ENCODE measurements at regions not wholly inside any gene's neighbourhood (a gene's known extent, or its start where the extent isn't known, plus 50 kb on each side); places are given as distances from the start of the nearest gene placed in this dataset.

- H3K4me1 ChIP-seq = no peaks in the 10 kb centered on the region
- no peak for TF ChIP-seq CTCF (IDR thresholded peaks at IDR 0.05; ENCODE audit: low read depth, low read length)
These were observed 1111.9 kb upstream of the GYPC start for GRCh38 chr2:125543968-125544514.

GRCh38 chr2:125553768-125554167 lies 1102.2 kb upstream of the GYPC start:
- no peak for DNase-seq
- Histone ChIP-seq H3K36me3 (no peaks in the 10 kb centered on the region), H3K4me1 (no peaks in the 10 kb centered on the region), H3K27me3 (no peaks in the 10 kb centered on the region), H3K4me3 (ENCODE audit: low read depth, low read length) (no peak overlapping the region), H3K9me3 (no peaks in the 10 kb centered on the region)
- TF ChIP-seq CTCF (IDR thresholded peaks at IDR 0.05; ENCODE audit: low read depth, low read length) = no peak

More at GRCh38 chr2:125543968-125544514, 1111.9 kb upstream of the GYPC start:
- DNase-seq = no peak
- Histone ChIP-seq H3K9me3 (no peaks in the 10 kb centered on the region), H3K36me3 (no peaks in the 10 kb centered on the region), H3K27me3 (no peaks in the 10 kb centered on the region), H3K4me3 (ENCODE audit: low read depth, low read length) (no peak overlapping the region)

- Histone ChIP-seq H3K27me3 (no peaks in the 10 kb centered on the region), H3K4me1 (no peaks in the 10 kb centered on the region), H3K36me3 (no peaks in the 10 kb centered on the region), H3K4me3 (ENCODE audit: low read depth, low read length) (no peak overlapping the region), H3K9me3 (no peaks in the 10 kb centered on the region)
- no peak for DNase-seq
- TF ChIP-seq CTCF (IDR thresholded peaks at IDR 0.05; ENCODE audit: low read depth, low read length) = no peak
These were observed 1101.0 kb upstream of the GYPC start for GRCh38 chr2:125554956-125555355.

GRCh38 chr2:125559186-125559585 lies 1096.8 kb upstream of the GYPC start:
- Histone ChIP-seq H3K27me3 (no peaks in the 10 kb centered on the region), H3K9me3 (no peaks in the 10 kb centered on the region), H3K4me1 (no peaks in the 10 kb centered on the region), H3K4me3 (ENCODE audit: low read depth, low read length) (no peak overlapping the region), H3K36me3 (no peaks in the 10 kb centered on the region)
- no peak for TF ChIP-seq CTCF (IDR thresholded peaks at IDR 0.05; ENCODE audit: low read depth, low read length)
- no peak for DNase-seq

- no peak overlapping the region for H3K4me3 ChIP-seq (ENCODE audit: low read depth, low read length)
- H3K9me3 ChIP-seq = no peaks in the 10 kb centered on the region
- no peaks in the 10 kb centered on the region for H3K27me3 ChIP-seq
- H3K4me1 ChIP-seq = no peaks in the 10 kb centered on the region
- no peak for DNase-seq
- no peaks in the 10 kb centered on the region for H3K36me3 ChIP-seq
- TF ChIP-seq CTCF (IDR thresholded peaks at IDR 0.05; ENCODE audit: low read depth, low read length) = no peak
These were observed 1095.1 kb upstream of the GYPC start for GRCh38 chr2:125560855-125561254.

- no peak for TF ChIP-seq CTCF (IDR thresholded peaks at IDR 0.05; ENCODE audit: low read depth, low read length)
- Histone ChIP-seq H3K4me1 (no peaks in the 10 kb centered on the region), H3K9me3 (no peaks in the 10 kb centered on the region), H3K4me3 (ENCODE audit: low read depth, low read length) (no peak overlapping the region), H3K36me3 (no peaks in the 10 kb centered on the region), H3K27me3 (no peaks in the 10 kb centered on the region)
- DNase-seq = no peak
These were observed 1094.7 kb upstream of the GYPC start for GRCh38 chr2:125561302-125561701.
